ENCODE measurements at regions not wholly inside any gene's neighbourhood (a gene's known extent, or its start where the extent isn't known, plus 50 kb on each side); places are given as distances from the start of the nearest gene placed in this dataset.
A peak's percentile ranks its signal among the peaks of the same experiment; 100 is the strongest.

- no peak for DNase-seq
These were observed 73.4 kb downstream of the PITPNM2 start for GRCh38 chr12:123077298-123078119.

GRCh38 chr12:123076604-123077297, 74.1 kb downstream of the PITPNM2 start:
- DNase-seq, result peak; percentile 21

GRCh38 chr12:123075646-123076171, 75.2 kb downstream of the PITPNM2 start:
- DNase-seq, result peak; percentile 90

GRCh38 chr12:123075087-123075645, 75.7 kb downstream of the PITPNM2 start:
- no peak for DNase-seq

GRCh38 chr12:123073962-123074801, 76.7 kb downstream of the PITPNM2 start:
- no peak for DNase-seq

- no peak for DNase-seq
These were observed 77.6 kb downstream of the PITPNM2 start for GRCh38 chr12:123073292-123073691.

- DNase-seq, result no peak
These were observed 79.0 kb downstream of the PITPNM2 start for GRCh38 chr12:123071857-123072256.

GRCh38 chr12:123071099-123071800, 79.6 kb downstream of the PITPNM2 start:
- no peak for DNase-seq

GRCh38 chr12:123070267-123071081, 80.4 kb downstream of the PITPNM2 start:
- DNase-seq, result no peak

- no peak for DNase-seq
These were observed 81.2 kb downstream of the PITPNM2 start for GRCh38 chr12:123069436-123070266.

GRCh38 chr12:123067654-123068053, 83.2 kb downstream of the PITPNM2 start:
- DNase-seq, result no peak

GRCh38 chr12:123066384-123066710, 84.5 kb downstream of the PITPNM2 start:
- no peak for DNase-seq

GRCh38 chr12:123065676-123066383, 85.1 kb downstream of the PITPNM2 start:
- no peak for DNase-seq

- peak; percentile 81 for DNase-seq
These were observed 84.6 kb downstream of the ARL6IP4 start for GRCh38 chr12:123064885-123065619.

- no peak for DNase-seq
These were observed 83.9 kb downstream of the ARL6IP4 start for GRCh38 chr12:123064366-123064765.

- DNase-seq, result peak; percentile 23
These were observed 83.1 kb downstream of the ARL6IP4 start for GRCh38 chr12:123063535-123063934.

GRCh38 chr12:123062681-123063486, 82.4 kb downstream of the ARL6IP4 start:
- peak; percentile 29 for DNase-seq

Data from NCI-H510A treated with DMSO at 0.1 percent for 48 hours (cell line).